ENCODE measurements at regions not wholly inside any gene's neighbourhood (a gene's known extent, or its start where the extent isn't known, plus 50 kb on each side); places are given as distances from the start of the nearest gene placed in this dataset.

DNA sequence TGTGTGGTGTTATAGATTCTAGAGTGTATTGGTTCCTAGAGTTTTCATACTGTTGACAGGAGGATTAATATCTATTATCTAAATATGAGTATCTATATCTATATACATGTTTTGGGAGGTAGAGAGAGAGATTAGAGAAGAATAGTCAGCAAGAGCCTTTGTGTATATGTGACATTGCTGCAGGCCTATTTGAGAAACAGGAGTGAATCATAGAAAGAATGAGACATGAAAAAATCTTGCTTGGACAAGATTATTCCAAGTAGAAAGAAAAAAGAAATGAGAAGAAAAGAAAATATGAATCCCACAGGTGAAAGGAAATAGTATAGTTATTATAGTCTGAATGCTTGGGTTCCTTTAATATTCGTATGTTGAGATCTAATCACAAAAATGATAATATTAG, 720.4 kb downstream of the RERGL start:
- no peak overlapping the region for H3K27ac Mint-ChIP-seq
- H3K27me3 Mint-ChIP-seq (ENCODE audit: low read depth), result no peaks in the 10 kb centered on the region
- H3K9me3 Mint-ChIP-seq, result peaks cover 51% of the 10 kb centered on the region
- H3K4me1 Mint-ChIP-seq (ENCODE audit: low read depth), result no peaks in the 10 kb centered on the region
- DNase-seq (ENCODE audit: low spot score), result no peak
- no peaks in the 10 kb centered on the region for H3K36me3 Mint-ChIP-seq (ENCODE audit: low read depth)
- no peak overlapping the region for H3K4me3 Mint-ChIP-seq

DNA sequence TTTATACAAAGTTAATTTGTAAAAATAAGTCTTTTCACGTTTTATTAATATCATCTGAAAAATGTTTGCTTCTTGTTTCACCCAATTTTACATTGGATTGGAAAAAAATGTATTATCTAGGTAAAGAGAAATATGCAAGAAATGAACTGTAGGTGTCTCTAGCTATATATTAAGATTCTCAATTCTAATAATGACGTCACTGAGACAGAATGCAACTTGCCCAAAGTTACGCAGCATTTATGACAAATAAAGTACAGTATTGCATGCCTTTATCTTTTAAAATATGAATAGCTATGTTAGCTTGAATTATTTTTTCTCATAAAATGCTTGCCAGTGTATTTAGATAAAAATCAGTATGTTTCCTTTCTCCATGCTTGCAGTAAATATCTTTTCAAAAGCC, 728.8 kb downstream of the RERGL start:
- no peak overlapping the region for H3K27ac Mint-ChIP-seq
- H3K9me3 Mint-ChIP-seq, result peaks cover 25% of the 10 kb centered on the region
- no peaks in the 10 kb centered on the region for H3K4me1 Mint-ChIP-seq (ENCODE audit: low read depth)

GRCh38 chr12:17358835-17359234, 731.2 kb downstream of the RERGL start:
- Mint-ChIP-seq H3K27ac (no peak overlapping the region), H3K4me3 (no peak overlapping the region), H3K36me3 (ENCODE audit: low read depth) (no peaks in the 10 kb centered on the region), H3K4me1 (ENCODE audit: low read depth) (no peaks in the 10 kb centered on the region), H3K9me3 (peaks cover 14% of the 10 kb centered on the region), H3K27me3 (ENCODE audit: low read depth) (no peaks in the 10 kb centered on the region)
- no peak for DNase-seq (ENCODE audit: low spot score)

More for the DNA sequence above, 728.8 kb downstream of the RERGL start:
- no peak for DNase-seq (ENCODE audit: low spot score)
- Mint-ChIP-seq H3K36me3 (ENCODE audit: low read depth) (no peaks in the 10 kb centered on the region), H3K4me3 (no peak overlapping the region), H3K27me3 (ENCODE audit: low read depth) (no peaks in the 10 kb centered on the region)

DNA sequence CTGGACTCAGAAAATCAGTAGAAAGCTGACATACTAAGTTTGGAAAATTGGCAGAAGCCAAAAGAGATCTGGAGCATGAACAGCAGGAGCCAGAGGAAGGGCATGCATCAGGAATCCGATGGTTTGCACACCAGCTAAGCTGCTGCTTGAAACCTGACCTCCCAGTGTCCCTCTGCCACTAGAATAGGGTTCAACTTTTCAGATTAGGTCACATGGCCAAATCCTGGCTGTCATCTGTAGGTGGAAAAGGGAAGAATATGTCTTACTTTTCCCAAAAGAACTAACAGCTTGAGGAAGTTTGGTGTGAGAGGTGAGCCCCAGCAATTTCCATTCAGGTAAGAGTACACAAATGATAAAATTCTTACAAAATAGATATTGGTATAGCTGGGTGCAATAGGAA, 732.6 kb downstream of the RERGL start:
- H3K9me3 Mint-ChIP-seq, result peaks cover 15% of the 10 kb centered on the region
- no peak for DNase-seq (ENCODE audit: low spot score)
- no peaks in the 10 kb centered on the region for H3K27me3 Mint-ChIP-seq (ENCODE audit: low read depth)
- H3K27ac Mint-ChIP-seq, result no peak overlapping the region
- H3K4me3 Mint-ChIP-seq, result no peak overlapping the region
- no peaks in the 10 kb centered on the region for H3K36me3 Mint-ChIP-seq (ENCODE audit: low read depth)
- H3K4me1 Mint-ChIP-seq (ENCODE audit: low read depth), result no peaks in the 10 kb centered on the region

DNA sequence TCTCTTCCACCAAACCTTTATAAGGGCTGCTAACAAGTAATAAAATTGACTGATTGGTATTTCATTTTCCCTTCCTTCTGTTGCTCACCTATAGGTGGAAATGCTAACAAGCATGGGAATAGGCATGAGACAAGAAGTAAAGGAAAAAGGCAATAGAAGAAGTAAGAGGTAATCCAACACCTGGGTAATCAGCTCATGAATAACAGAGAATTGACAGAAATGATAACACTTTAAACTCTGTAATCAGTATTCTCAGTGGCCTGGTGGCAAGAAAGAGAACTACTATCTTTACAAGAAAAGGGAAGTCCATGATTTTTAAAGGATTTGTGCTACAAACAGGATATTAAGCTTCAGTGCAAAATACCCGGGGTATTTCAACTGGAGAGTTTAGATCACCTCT, 737.8 kb downstream of the RERGL start:
- no peak overlapping the region for H3K27ac Mint-ChIP-seq
- no peaks in the 10 kb centered on the region for H3K36me3 Mint-ChIP-seq (ENCODE audit: low read depth)
- no peak for DNase-seq (ENCODE audit: low spot score)
- H3K4me3 Mint-ChIP-seq, result no peak overlapping the region
- no peaks in the 10 kb centered on the region for H3K4me1 Mint-ChIP-seq (ENCODE audit: low read depth)
- no peaks in the 10 kb centered on the region for H3K27me3 Mint-ChIP-seq (ENCODE audit: low read depth)
- peaks cover 36% of the 10 kb centered on the region for H3K9me3 Mint-ChIP-seq

GRCh38 chr12:17348311-17348710, 741.7 kb downstream of the RERGL start:
- peaks cover 44% of the 10 kb centered on the region for H3K9me3 Mint-ChIP-seq
- H3K4me3 Mint-ChIP-seq, result no peak overlapping the region
- no peak for DNase-seq (ENCODE audit: low spot score)
- H3K4me1 Mint-ChIP-seq (ENCODE audit: low read depth), result no peaks in the 10 kb centered on the region
- H3K27ac Mint-ChIP-seq, result no peak overlapping the region
- H3K36me3 Mint-ChIP-seq (ENCODE audit: low read depth), result no peaks in the 10 kb centered on the region
- H3K27me3 Mint-ChIP-seq (ENCODE audit: low read depth), result no peaks in the 10 kb centered on the region

DNA sequence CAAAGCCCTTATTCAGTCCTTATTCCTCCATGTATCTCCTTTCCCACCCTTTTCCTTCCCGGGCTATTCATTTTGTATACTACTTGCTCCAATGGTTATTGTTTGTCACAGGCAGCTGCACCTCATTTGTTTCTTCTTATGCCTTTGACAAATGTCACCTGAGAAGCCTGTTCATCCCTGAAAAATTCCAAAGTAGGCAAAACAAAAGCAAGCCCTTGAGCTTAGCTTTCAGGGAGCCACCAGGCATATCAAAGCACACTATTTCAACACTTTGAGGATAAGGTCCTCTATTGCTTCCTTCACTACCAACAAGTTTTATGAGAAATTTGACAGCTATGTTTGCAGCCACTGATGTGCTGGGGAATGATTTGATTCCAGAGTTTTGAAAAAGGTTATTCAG, 738.7 kb upstream of the LMO3 start:
- H3K9me3 Mint-ChIP-seq, result peaks cover 54% of the 10 kb centered on the region
- H3K27ac Mint-ChIP-seq, result no peak overlapping the region
- H3K4me3 Mint-ChIP-seq, result no peak overlapping the region
- no peak for DNase-seq (ENCODE audit: low spot score)
- no peaks in the 10 kb centered on the region for H3K27me3 Mint-ChIP-seq (ENCODE audit: low read depth)
- H3K4me1 Mint-ChIP-seq (ENCODE audit: low read depth), result no peaks in the 10 kb centered on the region
- no peaks in the 10 kb centered on the region for H3K36me3 Mint-ChIP-seq (ENCODE audit: low read depth)

GRCh38 chr12:17342381-17342961, 736.5 kb upstream of the LMO3 start:
- no peaks in the 10 kb centered on the region for H3K36me3 Mint-ChIP-seq (ENCODE audit: low read depth)
- H3K27me3 Mint-ChIP-seq (ENCODE audit: low read depth), result no peaks in the 10 kb centered on the region
- H3K27ac Mint-ChIP-seq, result no peak overlapping the region
- no peak for DNase-seq (ENCODE audit: low spot score)
- H3K9me3 Mint-ChIP-seq, result peaks cover 39% of the 10 kb centered on the region
- no peaks in the 10 kb centered on the region for H3K4me1 Mint-ChIP-seq (ENCODE audit: low read depth)
- no peak overlapping the region for H3K4me3 Mint-ChIP-seq

DNA sequence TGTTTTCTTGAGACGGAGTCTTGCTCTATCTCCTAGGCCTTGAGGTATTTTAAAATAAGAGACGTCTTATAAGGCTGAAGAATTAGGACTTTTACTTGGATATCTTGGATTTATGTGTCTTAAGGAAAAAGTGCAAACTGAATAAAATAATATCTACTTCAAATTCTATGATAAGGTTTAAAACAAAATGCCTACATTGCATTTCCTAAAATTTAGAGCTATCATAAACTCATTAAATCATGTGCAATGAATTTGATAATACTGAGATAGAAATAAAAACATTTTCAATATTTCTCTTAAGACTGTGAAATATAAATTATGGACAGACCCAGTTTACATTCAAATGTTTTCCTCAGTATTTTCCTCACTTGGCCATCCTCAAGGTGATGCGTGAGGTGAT, 729.5 kb upstream of the LMO3 start:
- H3K4me3 Mint-ChIP-seq, result no peak overlapping the region
- no peaks in the 10 kb centered on the region for H3K4me1 Mint-ChIP-seq (ENCODE audit: low read depth)
- DNase-seq (ENCODE audit: low spot score), result no peak
- no peaks in the 10 kb centered on the region for H3K27me3 Mint-ChIP-seq (ENCODE audit: low read depth)
- no peak overlapping the region for H3K27ac Mint-ChIP-seq
- H3K9me3 Mint-ChIP-seq, result peaks cover 26% of the 10 kb centered on the region
- H3K36me3 Mint-ChIP-seq (ENCODE audit: low read depth), result no peaks in the 10 kb centered on the region

GRCh38 chr12:17334784-17335183, 728.8 kb upstream of the LMO3 start:
- Mint-ChIP-seq H3K4me3 (no peak overlapping the region), H3K27me3 (ENCODE audit: low read depth) (no peaks in the 10 kb centered on the region), H3K9me3 (peaks cover 25% of the 10 kb centered on the region), H3K36me3 (ENCODE audit: low read depth) (no peaks in the 10 kb centered on the region), H3K4me1 (ENCODE audit: low read depth) (no peaks in the 10 kb centered on the region), H3K27ac (no peak overlapping the region)
- DNase-seq (ENCODE audit: low spot score), result no peak

GRCh38 chr12:17333287-17333686, 727.3 kb upstream of the LMO3 start:
- peaks cover 30% of the 10 kb centered on the region for H3K9me3 Mint-ChIP-seq
- DNase-seq (ENCODE audit: low spot score), result no peak
- no peak overlapping the region for H3K27ac Mint-ChIP-seq
- no peak overlapping the region for H3K4me3 Mint-ChIP-seq
- H3K36me3 Mint-ChIP-seq (ENCODE audit: low read depth), result no peaks in the 10 kb centered on the region
- H3K4me1 Mint-ChIP-seq (ENCODE audit: low read depth), result no peaks in the 10 kb centered on the region
- no peaks in the 10 kb centered on the region for H3K27me3 Mint-ChIP-seq (ENCODE audit: low read depth)

DNA sequence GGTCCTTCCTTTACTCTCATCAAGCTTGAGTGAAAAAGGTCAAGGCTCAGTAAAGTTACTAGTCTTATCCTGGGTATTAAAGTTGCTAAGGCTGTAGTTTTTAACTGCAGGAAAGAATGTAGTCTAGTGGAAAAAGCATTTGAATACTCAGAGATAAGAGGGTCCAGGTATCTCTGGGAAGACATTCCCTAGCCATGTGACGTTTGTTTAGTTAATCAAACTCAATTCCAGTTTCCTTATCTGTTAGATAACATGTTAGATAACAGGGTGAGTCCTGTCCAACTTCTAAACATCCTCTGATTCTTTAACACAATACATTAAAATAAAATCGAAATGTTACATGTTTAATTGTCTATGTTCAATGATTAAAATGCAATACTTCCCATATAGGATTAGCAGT, 720.7 kb upstream of the LMO3 start:
- Mint-ChIP-seq H3K9me3 (peaks cover 38% of the 10 kb centered on the region), H3K4me3 (no peak overlapping the region), H3K4me1 (ENCODE audit: low read depth) (no peaks in the 10 kb centered on the region)

DNA sequence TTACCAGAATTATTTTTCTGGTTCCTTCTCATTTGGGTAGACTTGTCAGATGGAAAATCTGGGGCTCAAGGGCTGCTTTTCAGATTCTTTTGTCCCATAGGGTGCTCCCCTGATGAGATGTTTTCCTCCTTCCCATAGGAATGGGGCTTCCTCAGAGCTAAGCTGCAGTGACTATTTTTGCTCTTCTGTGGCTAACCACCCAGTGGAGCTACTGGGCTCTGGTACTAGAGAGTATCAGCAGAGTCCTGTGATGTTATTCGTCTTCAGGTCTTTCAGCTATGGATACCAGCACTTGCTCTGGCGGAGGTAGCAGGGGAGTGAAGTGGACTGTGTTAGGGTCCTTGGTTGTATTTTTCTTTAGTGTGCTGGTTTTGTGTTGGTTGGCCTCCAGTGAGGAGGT, 716.1 kb upstream of the LMO3 start:
- Mint-ChIP-seq H3K27ac (no peak overlapping the region), H3K4me3 (no peak overlapping the region), H3K4me1 (ENCODE audit: low read depth) (no peaks in the 10 kb centered on the region), H3K9me3 (peaks cover 58% of the 10 kb centered on the region), H3K36me3 (ENCODE audit: low read depth) (no peaks in the 10 kb centered on the region), H3K27me3 (ENCODE audit: low read depth) (no peaks in the 10 kb centered on the region)
- no peak for DNase-seq (ENCODE audit: low spot score)

More for the DNA sequence above, 720.7 kb upstream of the LMO3 start:
- Mint-ChIP-seq H3K27ac (no peak overlapping the region), H3K27me3 (ENCODE audit: low read depth) (no peaks in the 10 kb centered on the region), H3K36me3 (ENCODE audit: low read depth) (no peaks in the 10 kb centered on the region)
- no peak for DNase-seq (ENCODE audit: low spot score)

DNA sequence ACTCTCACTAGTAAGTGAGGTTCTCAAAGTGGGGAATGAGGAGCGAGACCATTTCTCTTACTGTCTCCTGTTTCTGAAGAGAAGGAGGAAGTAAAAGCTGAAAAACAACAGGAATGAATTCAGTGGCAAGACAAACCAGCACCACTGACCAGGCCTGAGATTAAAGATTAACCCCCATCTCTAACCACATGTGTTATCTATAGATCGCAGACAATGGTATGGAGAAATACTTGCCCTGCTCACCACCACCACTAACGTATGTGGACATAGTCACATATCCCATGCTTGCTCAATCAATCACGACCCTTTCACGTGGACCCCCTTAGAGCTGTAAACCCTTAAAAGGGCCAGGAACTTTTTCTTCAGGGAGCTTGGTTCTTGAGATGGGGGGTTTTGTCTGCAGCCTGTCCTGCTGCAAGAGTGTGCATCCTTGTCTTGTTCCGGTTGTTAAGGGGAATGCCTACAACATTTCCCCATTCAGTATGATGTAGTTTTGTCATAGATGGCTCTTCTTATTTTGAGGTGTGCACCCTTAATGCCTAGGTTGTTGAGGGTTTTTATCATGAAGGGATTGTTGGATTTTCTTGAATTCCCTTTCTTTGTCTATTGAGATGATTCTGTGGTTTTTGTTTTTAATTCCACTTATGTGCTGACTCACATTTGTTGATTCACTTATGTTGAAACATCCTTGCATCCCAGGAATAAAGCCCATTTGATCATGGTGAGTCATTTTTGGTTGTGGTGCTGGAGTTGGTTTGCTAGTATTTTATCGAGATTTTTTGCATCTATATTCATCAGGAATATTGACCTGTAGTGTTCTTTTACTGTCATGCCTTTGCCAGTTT, 698.8 kb upstream of the LMO3 start:
- Mint-ChIP-seq H3K4me1 (ENCODE audit: low read depth) (no peaks in the 10 kb centered on the region), H3K9me3 (peaks cover 56% of the 10 kb centered on the region), H3K4me3 (no peak overlapping the region), H3K36me3 (ENCODE audit: low read depth) (no peaks in the 10 kb centered on the region), H3K27ac (no peak overlapping the region), H3K27me3 (ENCODE audit: low read depth) (no peaks in the 10 kb centered on the region)
- no peak for DNase-seq (ENCODE audit: low spot score)

GRCh38 chr12:17302001-17302400, 696.0 kb upstream of the LMO3 start:
- no peak for DNase-seq (ENCODE audit: low spot score)
- no peaks in the 10 kb centered on the region for H3K4me1 Mint-ChIP-seq (ENCODE audit: low read depth)
- H3K36me3 Mint-ChIP-seq (ENCODE audit: low read depth), result no peaks in the 10 kb centered on the region
- no peak overlapping the region for H3K4me3 Mint-ChIP-seq
- peaks cover 49% of the 10 kb centered on the region for H3K9me3 Mint-ChIP-seq
- H3K27ac Mint-ChIP-seq, result no peak overlapping the region
- H3K27me3 Mint-ChIP-seq (ENCODE audit: low read depth), result no peaks in the 10 kb centered on the region
